Liver (tissue), 3 donors: ENCODE measurements at regions not wholly inside any gene's neighbourhood (a gene's known extent, or its start where the extent isn't known, plus 50 kb on each side); places are given as distances from the start of the nearest gene placed in this dataset.

Source experiments
- TAF1 ChIP-seq: conservative IDR thresholded peaks from 2 replicates; pipeline ENCODE4 v1.6.1; 2016; ENCODE audit warnings: antibody characterized with exemption, mild to moderate bottlenecking
- TF ChIP-seq, protein P1 (sequence below): fragments of 150-350 bp; IDR thresholded peaks from 2 replicates; pipeline ENCODE4 v1.5.1; 2017; ENCODE audit warnings: improper control_type of control experiment, low read depth, low read length; ENCODE audit not compliant: missing input control
- TF ChIP-seq, protein P2 (sequence below): IDR thresholded peaks from 2 replicates; pipeline ENCODE4 v1.6.1; 2016; ENCODE audit warnings: antibody characterized with exemption
- donor health status: healthy.
- donor health status: healthy.

DNA sequence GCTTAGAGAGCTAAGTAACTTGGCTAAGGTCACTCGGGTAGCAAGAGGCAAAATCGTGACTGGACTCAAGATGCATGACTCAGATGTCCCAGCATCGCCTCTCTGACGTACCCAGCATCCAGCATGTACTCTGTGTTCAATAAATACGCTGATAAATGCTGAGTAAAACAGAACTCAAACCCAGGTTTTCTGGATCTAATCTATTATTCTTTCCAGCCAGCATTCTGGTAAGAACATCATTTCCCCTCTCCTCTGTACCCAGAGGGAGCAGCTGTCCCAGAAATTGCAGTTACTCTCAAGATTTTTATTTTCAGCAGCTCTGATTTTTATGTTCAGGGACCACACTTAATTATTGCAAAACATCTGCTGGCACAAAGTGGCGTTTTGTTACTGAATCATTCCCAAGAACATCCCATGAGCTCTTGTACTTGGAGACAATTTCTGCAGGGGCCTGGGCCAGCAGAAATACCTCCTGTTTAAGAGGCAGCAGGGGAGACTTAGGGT is 249.0 kb downstream of the PRDM2 start:
- no peak for TF ChIP-seq TAF1
- TF ChIP-seq, protein P1, sequence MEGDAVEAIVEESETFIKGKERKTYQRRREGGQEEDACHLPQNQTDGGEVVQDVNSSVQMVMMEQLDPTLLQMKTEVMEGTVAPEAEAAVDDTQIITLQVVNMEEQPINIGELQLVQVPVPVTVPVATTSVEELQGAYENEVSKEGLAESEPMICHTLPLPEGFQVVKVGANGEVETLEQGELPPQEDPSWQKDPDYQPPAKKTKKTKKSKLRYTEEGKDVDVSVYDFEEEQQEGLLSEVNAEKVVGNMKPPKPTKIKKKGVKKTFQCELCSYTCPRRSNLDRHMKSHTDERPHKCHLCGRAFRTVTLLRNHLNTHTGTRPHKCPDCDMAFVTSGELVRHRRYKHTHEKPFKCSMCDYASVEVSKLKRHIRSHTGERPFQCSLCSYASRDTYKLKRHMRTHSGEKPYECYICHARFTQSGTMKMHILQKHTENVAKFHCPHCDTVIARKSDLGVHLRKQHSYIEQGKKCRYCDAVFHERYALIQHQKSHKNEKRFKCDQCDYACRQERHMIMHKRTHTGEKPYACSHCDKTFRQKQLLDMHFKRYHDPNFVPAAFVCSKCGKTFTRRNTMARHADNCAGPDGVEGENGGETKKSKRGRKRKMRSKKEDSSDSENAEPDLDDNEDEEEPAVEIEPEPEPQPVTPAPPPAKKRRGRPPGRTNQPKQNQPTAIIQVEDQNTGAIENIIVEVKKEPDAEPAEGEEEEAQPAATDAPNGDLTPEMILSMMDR: no peak
- TF ChIP-seq, protein P2, sequence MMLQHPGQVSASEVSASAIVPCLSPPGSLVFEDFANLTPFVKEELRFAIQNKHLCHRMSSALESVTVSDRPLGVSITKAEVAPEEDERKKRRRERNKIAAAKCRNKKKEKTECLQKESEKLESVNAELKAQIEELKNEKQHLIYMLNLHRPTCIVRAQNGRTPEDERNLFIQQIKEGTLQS: no peak
